PC-9 (cell line): ENCODE measurements at regions not wholly inside any gene's neighbourhood (a gene's known extent, or its start where the extent isn't known, plus 50 kb on each side); places are given as distances from the start of the nearest gene placed in this dataset.
"Not testable (repeated sequence)": the region's sequence is repeated elsewhere in the genome, so short reads cannot be mapped to it uniquely, and the experiment has no call there.

Experiments
- EZH2 ChIP-seq: fragments of 200-600 bp; sonication (generic); IDR thresholded peaks from 2 replicates; pipeline ENCODE4 v1.8.0; 2017; ENCODE audit warnings: antibody characterized with exemption, low read depth
- TF ChIP-seq, protein P1 (sequence below): fragments of 200-600 bp; sonication (generic); conservative IDR thresholded peaks from 2 replicates; pipeline ENCODE4 v1.6.1; 2017; ENCODE audit warnings: mixed run types, antibody characterized with exemption, mild to moderate bottlenecking, moderate library complexity

DNA sequence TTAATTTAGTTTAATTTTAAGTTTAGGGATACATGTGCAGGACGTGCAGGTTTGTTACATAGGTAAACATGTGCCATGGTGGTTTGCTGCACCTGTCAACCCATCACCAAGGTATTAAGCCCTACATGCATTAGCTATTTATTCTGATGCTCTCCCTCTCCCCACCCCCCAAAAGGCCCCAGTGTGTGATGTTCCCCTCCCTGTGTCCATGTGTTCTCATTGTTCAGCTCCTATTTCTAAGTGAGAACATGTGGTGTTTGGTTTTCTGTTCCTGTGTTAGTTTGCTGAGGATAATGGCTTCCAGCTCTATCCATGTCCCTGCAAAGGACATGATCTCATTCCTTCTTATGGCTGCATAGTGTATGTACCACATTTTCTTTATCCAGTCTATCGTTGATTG is 53.6 kb downstream of the ACTBL2 start:
- TF ChIP-seq, protein P1, sequence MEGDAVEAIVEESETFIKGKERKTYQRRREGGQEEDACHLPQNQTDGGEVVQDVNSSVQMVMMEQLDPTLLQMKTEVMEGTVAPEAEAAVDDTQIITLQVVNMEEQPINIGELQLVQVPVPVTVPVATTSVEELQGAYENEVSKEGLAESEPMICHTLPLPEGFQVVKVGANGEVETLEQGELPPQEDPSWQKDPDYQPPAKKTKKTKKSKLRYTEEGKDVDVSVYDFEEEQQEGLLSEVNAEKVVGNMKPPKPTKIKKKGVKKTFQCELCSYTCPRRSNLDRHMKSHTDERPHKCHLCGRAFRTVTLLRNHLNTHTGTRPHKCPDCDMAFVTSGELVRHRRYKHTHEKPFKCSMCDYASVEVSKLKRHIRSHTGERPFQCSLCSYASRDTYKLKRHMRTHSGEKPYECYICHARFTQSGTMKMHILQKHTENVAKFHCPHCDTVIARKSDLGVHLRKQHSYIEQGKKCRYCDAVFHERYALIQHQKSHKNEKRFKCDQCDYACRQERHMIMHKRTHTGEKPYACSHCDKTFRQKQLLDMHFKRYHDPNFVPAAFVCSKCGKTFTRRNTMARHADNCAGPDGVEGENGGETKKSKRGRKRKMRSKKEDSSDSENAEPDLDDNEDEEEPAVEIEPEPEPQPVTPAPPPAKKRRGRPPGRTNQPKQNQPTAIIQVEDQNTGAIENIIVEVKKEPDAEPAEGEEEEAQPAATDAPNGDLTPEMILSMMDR = not testable (repeated sequence)
- TF ChIP-seq EZH2 = not testable (repeated sequence)
